ENCODE measurements at regions not wholly inside any gene's neighbourhood (a gene's known extent, or its start where the extent isn't known, plus 50 kb on each side); places are given as distances from the start of the nearest gene placed in this dataset.

GRCh38 chr9:135412315-135413085 lies 67.1 kb upstream of the PPP1R26 start:
- DNase-seq, result peak; percentile 63

DNA sequence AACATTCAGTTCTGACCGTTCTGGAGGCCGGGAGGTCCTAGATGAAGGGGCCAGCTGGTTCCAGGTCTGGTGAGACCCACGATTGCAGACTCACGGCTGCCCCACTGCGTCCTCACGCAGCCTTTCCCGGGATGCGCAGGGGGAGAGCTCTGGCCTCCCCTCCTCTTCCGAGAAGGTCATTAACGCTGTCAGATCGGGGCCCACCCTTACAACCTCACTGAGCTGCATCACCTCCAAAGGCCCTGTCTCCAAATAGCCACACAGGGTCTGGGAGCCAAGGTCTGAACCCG lies 66.6 kb upstream of the PPP1R26 start:
- no peak for DNase-seq

DNA sequence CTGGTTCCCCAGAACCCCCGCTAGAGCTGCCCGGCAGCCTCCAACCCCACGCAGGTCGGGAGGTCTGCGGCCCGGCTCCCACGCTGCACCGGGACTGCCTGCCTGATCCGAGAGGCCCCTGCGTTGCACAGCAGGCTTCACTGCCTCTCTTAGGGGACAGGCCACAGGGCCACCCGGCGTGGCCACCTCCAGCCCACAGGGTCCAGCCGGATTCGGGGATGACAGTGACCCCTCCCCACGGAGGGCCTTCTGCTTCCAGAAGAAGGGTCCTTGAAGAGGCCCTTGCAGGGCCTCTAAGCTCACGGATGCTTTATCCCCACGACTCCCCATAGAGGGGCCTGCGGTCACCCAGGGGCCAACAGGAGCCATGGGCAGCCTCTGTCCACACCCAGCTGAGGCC lies 66.1 kb upstream of the PPP1R26 start:
- DNase-seq, result no peak

- no peak for DNase-seq
Measured at GRCh38 chr9:135414293-135414692, 65.3 kb upstream of the PPP1R26 start.

GRCh38 chr9:135415586-135415985 lies 64.0 kb upstream of the PPP1R26 start:
- no peak for DNase-seq

GRCh38 chr9:135416664-135417290 lies 62.8 kb upstream of the PPP1R26 start:
- DNase-seq, result no peak

DNA sequence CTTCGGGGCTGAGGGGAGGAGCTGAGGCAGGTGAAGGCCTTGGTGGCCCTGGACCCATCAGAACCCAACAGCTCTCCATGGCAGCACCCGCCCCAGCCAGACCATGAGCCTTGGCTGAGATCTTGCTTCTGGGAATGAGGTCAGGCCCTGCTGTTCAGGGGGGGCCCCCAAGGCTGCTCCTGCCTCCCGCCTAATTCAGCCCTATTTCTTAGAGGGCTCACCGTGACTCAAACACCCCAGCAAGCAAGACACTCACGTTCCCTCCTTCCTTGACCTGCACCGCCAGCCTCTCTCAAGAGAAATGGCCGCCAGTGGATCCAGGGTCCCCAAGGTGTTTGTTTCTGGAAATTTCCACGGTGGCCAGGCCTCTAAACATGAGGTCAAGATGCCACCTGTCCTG lies 61.4 kb upstream of the PPP1R26 start:
- no peak for DNase-seq

DNA sequence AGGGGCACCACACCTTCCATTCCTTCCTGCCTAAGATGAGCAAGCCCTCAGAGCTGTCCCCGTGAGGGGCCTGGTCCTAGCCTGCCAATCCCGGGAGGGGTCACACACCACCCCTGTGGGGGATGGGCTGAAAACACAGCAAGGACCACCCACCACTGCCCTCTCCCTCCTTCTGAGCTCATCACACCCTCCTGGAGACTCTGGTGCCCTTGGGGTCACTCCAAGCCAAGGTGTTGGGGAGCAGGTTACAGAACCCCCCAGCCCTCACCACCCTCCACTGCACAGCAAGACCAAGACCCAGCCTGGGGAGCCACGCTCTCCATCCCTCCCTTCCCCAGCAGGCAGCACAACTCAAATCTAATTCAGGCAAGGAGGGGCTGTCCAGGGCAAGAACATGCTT lies 60.5 kb upstream of the PPP1R26 start:
- DNase-seq, result no peak

DNA sequence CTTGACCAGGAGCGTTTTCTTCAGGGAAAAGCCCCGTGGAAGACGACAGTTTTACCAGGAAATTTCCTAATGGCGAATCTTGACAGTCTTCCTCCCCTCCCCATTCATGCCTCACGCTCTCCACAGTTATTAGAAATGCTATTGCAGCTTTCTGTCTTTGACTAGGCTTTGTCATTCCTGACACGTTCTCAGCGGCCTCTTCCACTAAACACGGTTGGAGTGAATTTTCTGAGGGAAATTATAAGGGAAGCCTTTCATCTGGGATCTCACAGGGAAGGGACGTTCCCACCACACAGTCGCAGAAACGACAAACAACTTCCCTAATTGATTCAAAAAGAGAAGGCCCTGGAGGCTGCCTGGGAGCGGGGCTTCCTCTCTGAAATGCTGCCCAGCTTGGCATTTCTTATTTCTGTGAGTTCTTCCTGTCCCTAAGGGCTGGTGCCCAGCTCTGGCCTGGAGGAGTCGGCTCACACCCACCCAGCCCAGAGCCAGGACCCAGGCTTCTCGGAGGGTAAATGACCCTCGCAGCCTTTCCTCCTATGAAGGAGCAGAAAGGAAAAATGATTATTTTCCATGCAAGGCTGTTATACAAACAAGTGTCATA lies 57.1 kb upstream of the PPP1R26 start:
- no peak for DNase-seq

- DNase-seq, result no peak
Measured at GRCh38 chr9:135423725-135424124, 55.9 kb upstream of the PPP1R26 start.
